GM12878 (cell line): ENCODE measurements at regions not wholly inside any gene's neighbourhood (a gene's known extent, or its start where the extent isn't known, plus 50 kb on each side); places are given as distances from the start of the nearest gene placed in this dataset.

Experiments
- BRCA1 ChIP-seq: IDR thresholded peaks from 2 replicates; pipeline ENCODE4 v1.6.1; 2011; ENCODE audit warnings: low read depth, low read length, improper control_type of control experiment
- CHD1 ChIP-seq: IDR thresholded peaks from 2 replicates; pipeline ENCODE4 v1.6.1; 2012; ENCODE audit warnings: low read depth, low read length, improper control_type of control experiment
- CTCF ChIP-seq, 3 experiments: IDR thresholded peaks in 2 of 3; conservative IDR thresholded peaks in 1 of 3; 2 replicates each; pipeline ENCODE4 v1.5.1; 2011; ENCODE audit warnings: low read depth in 3 of 3, low read length in 3 of 3, mild to moderate bottlenecking in 3 of 3, control low read depth in 2 of 3, moderate library complexity in 2 of 3, inconsistent platforms in 1 of 3, mixed read lengths in 1 of 3; ENCODE audit not compliant: control insufficient read depth in 2 of 3, insufficient read depth in 1 of 3; ENCODE audit errors: extremely low read depth in 1 of 3
- PBX3 ChIP-seq: IDR thresholded peaks from 2 replicates; pipeline ENCODE4 v1.6.1; 2011; ENCODE audit warnings: mild to moderate bottlenecking, low read depth, low read length, moderate library complexity; ENCODE audit not compliant: insufficient replicate concordance
- POLR2A ChIP-seq: IDR thresholded peaks from 2 replicates; pipeline ENCODE4 v1.6.1; 2011; ENCODE audit warnings: low read depth, mild to moderate bottlenecking, low read length

GRCh38 chr14:97788846-97789526, 991.8 kb downstream of the VRK1 start:
- TF ChIP-seq BRCA1 (no peak), CTCF (IDR thresholded peaks at IDR 0.05 in 2 of 3, conservative IDR thresholded peaks at IDR 0.05 in 1 of 3; ENCODE audit: control insufficient read depth in 2 of 3, extremely low read depth in 1 of 3, insufficient read depth in 1 of 3, low read depth in 3 of 3, low read length in 3 of 3) (no peak), CHD1 (no peak), PBX3 (no peak), POLR2A (no peak)
